T-cell (primary cell): ENCODE measurements at regions not wholly inside any gene's neighbourhood (a gene's known extent, or its start where the extent isn't known, plus 50 kb on each side); places are given as distances from the start of the nearest gene placed in this dataset.

Source experiments
- ATAC-seq, 4 experiments: fragments of 200-7000 bp in 3 of 4; fragments of 150-1000 bp in 1 of 4; cut with Tn5 transposase; replicated peaks in 1 of 4; 1 replicate in 3 of 4; 2 replicates in 1 of 4; pipeline ENCODE4 v1.10.0; 2021; ENCODE audit warnings: moderate library complexity in 3 of 4, mild to moderate bottlenecking in 2 of 4, moderate number of reproducible peaks in 1 of 4
- CTCF ChIA-PET, 2 donors: fragments of 300-600 bp; sonication (Branson Sonifier 250); formaldehyde crosslinking; loops; one replicate each; lab custom pipeline; 2022; ENCODE audit warnings: antibody characterized with exemption in 2 of 2; lab: Charles Lee
- POLR2A ChIA-PET, 2 donors: fragments of 300-600 bp; sonication (Branson Sonifier 250); formaldehyde crosslinking; loops; one replicate each; lab custom pipeline; 2022; ENCODE audit warnings: antibody characterized with exemption in 2 of 2; lab: Charles Lee
- DNase-seq, 35 experiments: peaks; one replicate each; pipeline versions ENCODE4 v3.0.0 to v3.0.0-alpha.2; 2013 to 2023
- H3K27ac ChIP-seq: one replicate; pipeline ENCODE4 v1.5.1; 2013; ENCODE audit warnings: low read length
- H3K27me3 ChIP-seq, 2 experiments: replicated peaks in 1 of 2; 1 replicate in 1 of 2; 2 replicates in 1 of 2; pipeline versions ENCODE4 v1.6.1 to v1.7.0; 2013; ENCODE audit warnings: low read length in 1 of 2, mixed read lengths in 1 of 2; ENCODE audit not compliant: control insufficient read depth in 2 of 2, insufficient read depth in 2 of 2; ENCODE audit errors: extremely low read depth in 1 of 2
- H3K36me3 ChIP-seq, 2 donors: 1 replicate in 1 of 2; 2 replicates in 1 of 2; pipeline versions ENCODE4 v1.6.1 to v1.7.0; 2013; ENCODE audit warnings: low read length in 1 of 2; ENCODE audit not compliant: control insufficient read depth in 2 of 2, insufficient read depth in 1 of 2; ENCODE audit errors: extremely low read depth in 1 of 2
- H3K4me1 ChIP-seq, 2 experiments: 1 replicate in 1 of 2; 2 replicates in 1 of 2; pipeline versions ENCODE4 v1.6.1 to v1.7.0; 2013; ENCODE audit warnings: low read length in 2 of 2, mixed read lengths in 1 of 2; ENCODE audit not compliant: insufficient read depth in 2 of 2, control insufficient read depth in 1 of 2; ENCODE audit errors: extremely low read depth in 1 of 2
- H3K4me3 ChIP-seq, 2 donors: 1 replicate in 1 of 2; 2 replicates in 1 of 2; pipeline versions ENCODE4 v1.5.1 to v1.7.0; 2013; ENCODE audit warnings: mild to moderate bottlenecking in 2 of 2, low read length in 1 of 2, moderate library complexity in 1 of 2; ENCODE audit not compliant: control insufficient read depth in 1 of 2; ENCODE audit errors: extremely low read depth in 1 of 2
- H3K9me3 ChIP-seq: 2 replicates; pipeline ENCODE4 v1.7.0; 2013
- H3K27ac Mint-ChIP-seq, 2 donors: one replicate each; pipeline ENCODE4 v1.8.0; 2020 to 2021; ENCODE audit warnings: mild to moderate bottlenecking in 2 of 2, mixed read lengths in 2 of 2
- H3K27me3 Mint-ChIP-seq, 2 donors: one replicate each; pipeline ENCODE4 v1.8.0; 2021 to 2022; ENCODE audit warnings: mixed read lengths in 2 of 2
- H3K36me3 Mint-ChIP-seq: one replicate; pipeline ENCODE4 v1.8.0; 2021; ENCODE audit warnings: mixed read lengths
- H3K4me1 Mint-ChIP-seq, 3 donors: one replicate each; pipeline ENCODE4 v1.8.0; 2020 to 2022; ENCODE audit warnings: mixed read lengths in 3 of 3, mild to moderate bottlenecking in 1 of 3
- H3K4me3 Mint-ChIP-seq, 3 donors: one replicate each; pipeline ENCODE4 v1.8.0; 2020 to 2022; ENCODE audit warnings: mild to moderate bottlenecking in 3 of 3, mixed read lengths in 3 of 3, moderate library complexity in 3 of 3
- H3K9me3 Mint-ChIP-seq, 3 donors: one replicate each; pipeline ENCODE4 v1.8.0; 2020 to 2022; ENCODE audit warnings: mixed read lengths in 3 of 3
- WGBS: methylation state at CpG from one replicate; pipeline ENCODE4 v1.1.5; 2013; ENCODE audit warnings: missing lambda C conversion rate; ENCODE audit not compliant: insufficient coverage; 5-methylcytosine and 5-hydroxymethylcytosine counted together

DNA sequence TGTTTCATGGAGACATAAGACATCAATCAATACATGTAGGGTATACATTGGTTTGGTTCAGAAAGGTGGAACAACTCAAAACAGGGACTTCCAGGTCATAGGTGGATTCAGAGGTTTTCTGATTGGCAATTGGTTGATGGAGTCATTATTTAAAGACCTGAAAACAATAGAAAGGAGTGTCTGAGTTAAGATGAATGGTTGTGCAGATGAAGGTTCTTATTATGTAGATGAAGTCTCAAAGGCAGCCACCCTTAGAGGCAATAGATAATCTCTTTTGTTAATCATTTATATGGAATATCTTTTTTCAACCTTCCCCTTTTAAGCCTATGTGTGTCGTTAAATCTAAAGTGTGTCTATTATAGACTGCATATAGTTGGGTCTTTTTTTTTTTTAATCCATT is 67.8 kb upstream of the LYPLAL1 start:
- Mint-ChIP-seq H3K4me3 (no peak overlapping the region), H3K27me3 (peaks cover 0 to 4% of the 10 kb centered on the region in 2 donors), H3K4me1 (no peaks in the 10 kb centered on the region), H3K9me3 (peaks cover 3 to 15% (median 11%) of the 10 kb centered on the region in 3 donors), H3K36me3 (no peaks in the 10 kb centered on the region), H3K27ac (no peak overlapping the region)
- CTCF ChIA-PET, result interaction anchor here in 1 of 2 donors (0.7 kb wide), 1 partner anchor 12 kb away, joined by 4 read pairs; no protein-coding TSS in a partner anchor
- Histone ChIP-seq H3K9me3 (peaks cover 2% of the 10 kb centered on the region), H3K4me3 (no peak overlapping the region), H3K36me3 (no peaks in the 10 kb centered on the region), H3K4me1 (no peaks in the 10 kb centered on the region), H3K27me3 (no peaks in the 10 kb centered on the region), H3K27ac (no peak overlapping the region)
- WGBS, result no CpG with 5 or more reads among the region's 1 CpG
- POLR2A ChIA-PET, result no interaction called here
- ATAC-seq (no peak), DNase-seq (no peak)

DNA sequence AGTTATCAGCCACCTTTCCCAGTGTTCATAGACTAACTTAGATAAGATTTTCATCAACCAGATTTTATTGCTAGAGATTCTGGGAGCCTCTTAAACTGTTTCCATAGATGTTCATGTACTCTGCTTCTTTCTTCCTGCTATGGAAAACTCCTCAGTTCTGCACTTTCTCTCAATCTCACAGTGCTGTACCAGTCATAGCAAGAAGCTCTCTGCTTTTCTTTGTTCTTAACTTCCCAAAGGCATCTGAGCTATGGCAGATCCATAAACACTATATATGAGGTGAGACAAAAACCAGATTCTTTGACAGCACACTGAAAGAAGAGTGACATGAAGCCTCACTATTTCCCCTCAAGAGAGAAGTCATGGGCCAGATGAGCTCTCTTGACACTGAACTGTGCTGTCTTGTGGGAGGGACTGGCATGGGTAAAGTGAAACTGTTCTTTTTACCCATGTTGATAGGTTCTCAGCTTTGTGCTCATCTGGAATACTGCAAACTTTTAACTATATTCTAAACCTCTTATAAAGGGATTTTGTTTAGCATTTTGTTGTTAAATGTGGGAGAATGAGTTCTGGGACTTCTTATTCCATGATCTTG is 64.2 kb upstream of the LYPLAL1 start:
- ChIA-PET CTCF (no interaction called here), POLR2A (interaction anchor here (0.6 to 0.8 kb wide), 2 partner anchors 9 to 46 kb away, joined by 3 read pairs; no protein-coding TSS in a partner anchor)
- no peaks in the 10 kb centered on the region for H3K4me1 Mint-ChIP-seq
- no peak overlapping the region for H3K4me3 ChIP-seq
- H3K27me3 Mint-ChIP-seq, result peaks cover 0 to 8% of the 10 kb centered on the region in 2 donors
- H3K27ac ChIP-seq, result no peak overlapping the region
- H3K36me3 Mint-ChIP-seq, result no peaks in the 10 kb centered on the region
- H3K9me3 ChIP-seq, result peaks cover 2% of the 10 kb centered on the region
- no peak overlapping the region for H3K27ac Mint-ChIP-seq
- ATAC-seq, result no peak
- peaks cover 12 to 31% (median 27%) of the 10 kb centered on the region in 3 donors for H3K9me3 Mint-ChIP-seq
- no peaks in the 10 kb centered on the region for H3K4me1 ChIP-seq
- no peak overlapping the region for H3K4me3 Mint-ChIP-seq
- H3K36me3 ChIP-seq, result no peaks in the 10 kb centered on the region
- H3K27me3 ChIP-seq, result peaks cover 0 to 6% of the 10 kb centered on the region in 2 experiments
- no peak for DNase-seq

DNA sequence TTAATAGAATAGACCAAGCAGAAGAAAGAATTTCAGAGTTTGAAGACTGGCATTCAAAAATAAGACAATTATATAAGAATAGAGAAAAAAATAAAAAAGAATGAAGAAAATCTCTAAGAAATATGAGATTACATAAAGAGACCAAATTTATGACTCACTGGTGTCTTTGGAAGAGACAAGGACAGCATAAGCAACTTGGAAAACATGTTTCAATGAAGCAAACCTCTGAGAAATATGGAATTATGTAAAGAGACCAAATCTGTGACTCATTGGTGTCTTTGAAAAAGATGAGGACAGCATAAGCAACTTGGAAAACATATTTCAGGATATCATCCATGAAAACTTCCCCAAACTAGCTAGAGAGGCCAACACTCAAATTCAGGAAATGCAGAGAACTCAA is 60.4 kb upstream of the LYPLAL1 start:
- Histone ChIP-seq H3K36me3 (no peaks in the 10 kb centered on the region), H3K4me3 (no peak overlapping the region), H3K27me3 (peaks cover 0 to 6% of the 10 kb centered on the region in 2 experiments), H3K9me3 (no peaks in the 10 kb centered on the region), H3K4me1 (no peaks in the 10 kb centered on the region), H3K27ac (no peak overlapping the region)
- ChIA-PET POLR2A (no interaction called here), CTCF (no interaction called here)
- Mint-ChIP-seq H3K4me3 (no peak overlapping the region), H3K27ac (no peak overlapping the region), H3K4me1 (no peaks in the 10 kb centered on the region), H3K36me3 (no peaks in the 10 kb centered on the region), H3K27me3 (peaks cover 0 to 8% of the 10 kb centered on the region in 2 donors), H3K9me3 (peaks cover 12 to 31% (median 27%) of the 10 kb centered on the region in 3 donors)
- no peak for DNase-seq
- no peak for ATAC-seq

DNA sequence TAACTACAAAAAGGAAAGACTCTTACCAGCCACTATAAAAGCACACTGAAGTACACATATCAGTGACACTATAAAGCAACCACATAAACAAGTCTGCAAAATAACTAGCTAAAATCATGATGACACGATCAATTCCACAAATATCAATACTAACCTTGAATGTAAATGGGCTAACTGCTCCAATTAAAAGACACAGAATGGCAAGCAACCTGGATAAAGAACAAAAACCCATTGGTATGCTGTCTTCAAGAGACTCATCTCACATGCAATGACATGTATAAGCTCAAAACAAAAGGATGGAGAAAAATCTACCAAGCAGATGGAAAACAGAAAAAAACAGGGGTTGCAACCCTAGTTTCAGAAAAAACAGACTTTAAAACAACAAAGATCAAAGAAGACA is 59.7 kb upstream of the LYPLAL1 start:
- H3K9me3 Mint-ChIP-seq, result peaks cover 12 to 26% (median 21%) of the 10 kb centered on the region in 3 donors
- no peaks in the 10 kb centered on the region for H3K9me3 ChIP-seq
- H3K27me3 Mint-ChIP-seq, result peaks cover 0 to 8% of the 10 kb centered on the region in 2 donors
- no peak overlapping the region for H3K27ac Mint-ChIP-seq
- no peaks in the 10 kb centered on the region for H3K4me1 Mint-ChIP-seq
- H3K4me3 ChIP-seq, result no peak overlapping the region
- DNase-seq (no peak), ATAC-seq (no peak)
- H3K36me3 Mint-ChIP-seq, result no peaks in the 10 kb centered on the region
- WGBS, result 67% methylated on average over 1 of the region's 1 CpG
- peaks cover 0 to 6% of the 10 kb centered on the region in 2 experiments for H3K27me3 ChIP-seq
- ChIA-PET POLR2A (no interaction called here), CTCF (no interaction called here)
- no peak overlapping the region for H3K4me3 Mint-ChIP-seq
- no peaks in the 10 kb centered on the region for H3K36me3 ChIP-seq
- no peak overlapping the region for H3K27ac ChIP-seq
- H3K4me1 ChIP-seq, result no peaks in the 10 kb centered on the region

DNA sequence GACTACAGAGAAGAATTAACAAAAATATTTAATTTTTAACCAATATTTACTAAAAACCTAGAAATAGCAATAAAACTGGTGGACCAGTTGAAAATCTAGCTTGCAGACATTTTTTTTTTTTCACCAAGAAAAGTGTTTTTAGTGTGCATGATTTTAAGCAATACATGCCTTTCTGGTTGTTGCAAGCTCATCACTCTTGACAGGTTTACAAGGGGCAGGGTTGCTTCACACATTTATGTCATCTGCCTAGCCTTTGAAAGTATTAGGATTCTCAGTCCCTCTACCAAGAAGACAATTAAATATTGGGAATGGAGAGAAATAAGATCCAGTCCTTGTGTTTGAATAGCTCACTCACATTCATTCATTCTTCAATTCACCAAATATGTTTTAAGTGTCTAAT is 53.8 kb upstream of the LYPLAL1 start:
- Histone ChIP-seq H3K9me3 (no peaks in the 10 kb centered on the region), H3K36me3 (no peaks in the 10 kb centered on the region), H3K4me1 (no peaks in the 10 kb centered on the region), H3K27me3 (no peaks in the 10 kb centered on the region), H3K4me3 (no peak overlapping the region), H3K27ac (no peak overlapping the region)
- H3K27ac Mint-ChIP-seq, result no peak overlapping the region
- no peaks in the 10 kb centered on the region for H3K27me3 Mint-ChIP-seq
- ChIA-PET POLR2A (interaction anchor here in 1 of 2 donors (0.5 kb wide), 1 partner anchor 20 kb away, joined by 3 read pairs; no protein-coding TSS in a partner anchor), CTCF (no interaction called here)
- no peak overlapping the region for H3K4me3 Mint-ChIP-seq
- ATAC-seq, result no peak
- no peak for DNase-seq
- no peaks in the 10 kb centered on the region for H3K36me3 Mint-ChIP-seq
- no peaks in the 10 kb centered on the region for H3K9me3 Mint-ChIP-seq
- H3K4me1 Mint-ChIP-seq, result no peaks in the 10 kb centered on the region

DNA sequence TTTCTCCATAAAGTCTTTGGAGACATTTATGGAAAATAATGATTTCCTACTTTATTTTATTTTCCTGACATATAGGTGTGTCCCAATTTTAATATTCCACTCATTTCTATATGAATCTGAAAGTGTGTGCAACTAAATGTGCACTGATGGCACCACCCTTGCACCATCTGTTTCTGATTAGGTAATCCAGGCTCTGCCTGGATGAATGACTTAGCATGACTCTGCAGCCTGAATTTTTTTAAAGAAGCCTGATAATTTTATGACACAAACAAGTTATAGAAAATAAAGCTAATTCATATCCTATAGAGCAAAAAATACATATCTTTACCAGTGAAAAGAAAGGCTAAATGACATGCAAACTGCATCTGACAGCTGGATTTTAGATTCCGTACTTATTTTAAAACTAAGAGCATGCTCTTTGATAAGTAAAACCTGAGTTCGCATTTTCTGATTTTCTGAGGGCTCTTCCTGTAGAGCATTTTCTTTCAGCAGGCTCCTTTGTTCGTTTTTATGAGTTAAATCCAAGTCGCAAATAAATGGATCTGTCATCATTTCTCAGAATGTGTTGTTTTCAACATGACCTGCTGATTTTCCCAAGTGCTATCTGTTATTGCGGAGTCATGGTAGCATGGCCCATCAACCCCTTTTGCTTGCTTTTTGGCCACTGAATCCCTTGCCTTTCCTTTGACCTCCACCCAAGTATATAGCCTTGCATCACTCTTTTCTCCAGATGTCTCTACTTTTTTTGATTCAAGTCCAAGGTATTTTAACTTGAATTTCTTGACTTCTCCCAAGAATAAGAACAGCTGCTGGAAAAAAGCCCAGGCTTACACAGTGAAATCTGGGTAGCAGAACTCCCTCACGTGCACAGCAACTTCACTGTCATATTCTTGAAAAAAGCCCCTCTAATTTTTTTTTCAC is 52.8 kb upstream of the LYPLAL1 start:
- Mint-ChIP-seq H3K36me3 (no peaks in the 10 kb centered on the region), H3K27me3 (no peaks in the 10 kb centered on the region), H3K9me3 (no peaks in the 10 kb centered on the region), H3K4me3 (no peak overlapping the region), H3K4me1 (no peaks in the 10 kb centered on the region), H3K27ac (no peak overlapping the region)
- WGBS, result 76% methylated on average over 5 of the region's 6 CpGs
- Histone ChIP-seq H3K27me3 (no peaks in the 10 kb centered on the region), H3K4me1 (no peaks in the 10 kb centered on the region), H3K27ac (no peak overlapping the region), H3K9me3 (no peaks in the 10 kb centered on the region), H3K36me3 (no peaks in the 10 kb centered on the region), H3K4me3 (no peak overlapping the region)
- no peak for DNase-seq
- ChIA-PET CTCF (no interaction called here), POLR2A (no interaction called here)
- ATAC-seq, result no peak
